Panc1 (cell line): ENCODE measurements at regions not wholly inside any gene's neighbourhood (a gene's known extent, or its start where the extent isn't known, plus 50 kb on each side); places are given as distances from the start of the nearest gene placed in this dataset.
"Not testable (repeated sequence)": the region's sequence is repeated elsewhere in the genome, so short reads cannot be mapped to it uniquely, and the experiment has no call there.

Source experiments
- ATAC-seq: fragments of 200-7000 bp; cut with Tn5 transposase; 2 replicates; pipeline ENCODE4 v1.9.1; 2020; ENCODE audit warnings: mild to moderate bottlenecking, moderate library complexity
- BruUV-seq: library from RNA; stranded (reverse); fragments of 400-500 nt; replicated peaks from 2 replicates; lab custom pipeline; 2021; lab: Mats Ljungman, UMichigan
- CTCF ChIA-PET: fragments of 300-600 bp; sonication (Branson Sonifier 250); formaldehyde crosslinking; loops from one replicate; lab custom pipeline; 2022; ENCODE audit warnings: antibody characterized with exemption; lab: Charles Lee
- POLR2A ChIA-PET: fragments of 300-600 bp; sonication (Branson Sonifier 250); formaldehyde crosslinking; loops from one replicate; lab custom pipeline; 2022; ENCODE audit warnings: antibody characterized with exemption; lab: Charles Lee
- DNase-seq: peaks from one replicate; pipeline ENCODE4 v3.0.0-alpha.2; 2010; ENCODE audit warnings: low read depth, low spot score
- H3K27ac ChIP-seq: 2 replicates; pipeline ENCODE4 v1.5.1; 2011; ENCODE audit warnings: mild to moderate bottlenecking, low read length, inconsistent platforms
- H3K27me3 ChIP-seq: fragments of 200-500 bp; sonication (Bioruptor generic); 2 replicates; pipeline ENCODE4 v1.6.0; 2014; ENCODE audit warnings: low read length, inconsistent platforms; ENCODE audit not compliant: control insufficient read depth, insufficient read depth
- H3K36me3 ChIP-seq: fragments of 200-500 bp; sonication (Bioruptor generic); 2 replicates; pipeline ENCODE4 v1.5.1; 2014; ENCODE audit warnings: inconsistent platforms, mild to moderate bottlenecking, low read length, moderate library complexity; ENCODE audit not compliant: control insufficient read depth, insufficient read depth
- H3K4me1 ChIP-seq: 2 replicates; pipeline ENCODE4 v1.5.1; 2011; ENCODE audit warnings: inconsistent platforms, mild to moderate bottlenecking, low read length, moderate library complexity; ENCODE audit not compliant: control insufficient read depth, insufficient read depth
- H3K4me3 ChIP-seq, 2 experiments: 2 replicates each; pipeline ENCODE4 v1.5.1; 2011 to 2012; ENCODE audit warnings: low read depth in 2 of 2, low read length in 2 of 2, mild to moderate bottlenecking in 2 of 2, inconsistent platforms in 1 of 2, moderate library complexity in 1 of 2
- H3K9me3 ChIP-seq: fragments of 200-500 bp; sonication (Bioruptor generic); 2 replicates; pipeline ENCODE4 v1.5.1; 2014; ENCODE audit warnings: low read depth, mild to moderate bottlenecking, inconsistent platforms, low read length, moderate library complexity; ENCODE audit not compliant: control insufficient read depth, insufficient read depth
- CTCF ChIP-seq: fragments of 450-650 bp; IDR thresholded peaks from 2 replicates; pipeline ENCODE4 v1.5.1; 2017; ENCODE audit warnings: mild to moderate bottlenecking
- POLR2AphosphoS5 ChIP-seq: IDR thresholded peaks from 2 replicates; pipeline ENCODE4 v1.6.1; 2012; ENCODE audit warnings: mild to moderate bottlenecking, low read depth, low read length, moderate library complexity
- REST ChIP-seq, 2 experiments: IDR thresholded peaks; 2 replicates each; pipeline ENCODE4 v1.6.1; 2011 to 2012; ENCODE audit warnings: low read depth in 2 of 2, control low read depth in 1 of 2, low read length in 1 of 2, mild to moderate bottlenecking in 1 of 2, moderate library complexity in 1 of 2; ENCODE audit not compliant: insufficient read depth in 1 of 2
- SIN3A ChIP-seq: IDR thresholded peaks from 2 replicates; pipeline ENCODE4 v1.6.1; 2012; ENCODE audit warnings: low read depth, mild to moderate bottlenecking, low read length, moderate library complexity, borderline replicate concordance; ENCODE audit not compliant: insufficient read depth
- TCF7L2 ChIP-seq: IDR thresholded peaks from 2 replicates; pipeline ENCODE4 v1.6.1; 2011; ENCODE audit warnings: mild to moderate bottlenecking, low read depth, low read length, inconsistent platforms
- in situ Hi-C: cut with HindIII; loops from 2 replicates; pipeline ENCODE4 v1.10.0; 2016; ENCODE audit warnings: low sequenced_read_pairs, low pct_unique_long_range_greater_than_20kb
- intact Hi-C: fragments of 100-400 bp; cut with micrococcal nuclease; formaldehyde crosslinking; loops from one replicate; pipeline ENCODE4 v1.10.0; 2022; ENCODE audit not compliant: unreplicated experiment

DNA sequence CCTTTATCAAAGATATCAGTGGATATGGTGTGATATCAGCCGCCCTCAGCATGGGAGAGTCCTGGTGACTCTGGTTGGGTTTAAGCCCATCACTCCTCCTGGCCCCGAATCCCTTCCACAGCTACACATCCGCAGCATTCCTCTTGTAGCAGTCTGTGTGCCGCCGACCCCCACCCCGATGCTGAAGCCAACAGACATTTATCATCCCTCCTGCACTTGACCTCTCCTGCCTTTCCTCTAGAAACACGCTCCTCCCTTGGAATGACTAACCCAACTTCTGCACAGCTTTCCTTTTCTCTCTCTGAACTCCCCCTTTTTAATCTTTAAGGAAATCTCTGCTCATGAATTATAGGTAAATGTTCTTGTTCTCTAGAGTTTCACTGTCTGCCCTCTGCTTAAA is 250.9 kb upstream of the FOXN3 start:
- no peak overlapping the region for H3K4me3 ChIP-seq
- H3K4me1 ChIP-seq = no peaks in the 10 kb centered on the region
- H3K9me3 ChIP-seq = no peaks in the 10 kb centered on the region
- intact Hi-C loops (no loop called here), in situ Hi-C loops (no loop called here)
- no TSS peak for BruUV-seq
- TF ChIP-seq SIN3A = no peak
- no peak for TF ChIP-seq REST (IDR thresholded peaks at IDR 0.05; ENCODE audit: insufficient read depth in 1 of 2, low read depth in 2 of 2, low read length in 1 of 2)
- TF ChIP-seq POLR2AphosphoS5 = no peak
- TF ChIP-seq TCF7L2 = no peak
- TF ChIP-seq CTCF = no peak
- no peaks in the 10 kb centered on the region for H3K27me3 ChIP-seq
- H3K36me3 ChIP-seq = no peaks in the 10 kb centered on the region
- ATAC-seq (no peak), DNase-seq (no peak)
- ChIA-PET CTCF (no interaction called here), POLR2A (no interaction called here)
- H3K27ac ChIP-seq = no peak overlapping the region

- intact Hi-C loops, in situ Hi-C loops, H3K4me3 ChIP-seq, CTCF ChIA-PET, H3K36me3 ChIP-seq, H3K27ac ChIP-seq, POLR2A ChIA-PET, DNase-seq, H3K27me3 ChIP-seq, ATAC-seq, H3K9me3 ChIP-seq, BruUV-seq, H3K4me1 ChIP-seq: not testable (repeated sequence)
These were observed 248.5 kb upstream of the FOXN3 start for GRCh38 chr14:89665300-89666081.

GRCh38 chr14:89661392-89661791 is 244.4 kb upstream of the FOXN3 start:
- in situ Hi-C loops (no loop called here), intact Hi-C loops (no loop called here)
- POLR2A ChIA-PET = no interaction called here
- Histone ChIP-seq H3K36me3 (no peaks in the 10 kb centered on the region), H3K4me3 (no peak overlapping the region), H3K27me3 (no peaks in the 10 kb centered on the region), H3K27ac (no peak overlapping the region), H3K9me3 (no peaks in the 10 kb centered on the region), H3K4me1 (no peaks in the 10 kb centered on the region)
- CTCF ChIA-PET = no interaction called here
- DNase-seq = no peak
- no peak for ATAC-seq
- no TSS peak for BruUV-seq
- TF ChIP-seq TCF7L2 = no peak
- no peak for TF ChIP-seq SIN3A

GRCh38 chr14:89660625-89661233 is 243.7 kb upstream of the FOXN3 start:
- CTCF ChIA-PET, H3K27ac ChIP-seq: not testable (repeated sequence)

More at GRCh38 chr14:89660625-89661233, 243.7 kb upstream of the FOXN3 start:
- H3K4me3 ChIP-seq, H3K36me3 ChIP-seq, ATAC-seq, H3K27me3 ChIP-seq, POLR2A ChIA-PET, DNase-seq, in situ Hi-C loops, intact Hi-C loops, H3K4me1 ChIP-seq, H3K9me3 ChIP-seq, BruUV-seq: not testable (repeated sequence)
